Globus pallidus (tissue), 1 donor: ENCODE measurements at regions not wholly inside any gene's neighbourhood (a gene's known extent, or its start where the extent isn't known, plus 50 kb on each side); places are given as distances from the start of the nearest gene placed in this dataset.

Experiments used
- DNase-seq: peaks from one replicate; pipeline ENCODE4 v3.0.0-alpha.2; 2015; ENCODE audit warnings: low spot score

GRCh38 chr4:161132715-161133425, 1030.9 kb downstream of the FSTL5 start:
- DNase-seq = no peak

DNA sequence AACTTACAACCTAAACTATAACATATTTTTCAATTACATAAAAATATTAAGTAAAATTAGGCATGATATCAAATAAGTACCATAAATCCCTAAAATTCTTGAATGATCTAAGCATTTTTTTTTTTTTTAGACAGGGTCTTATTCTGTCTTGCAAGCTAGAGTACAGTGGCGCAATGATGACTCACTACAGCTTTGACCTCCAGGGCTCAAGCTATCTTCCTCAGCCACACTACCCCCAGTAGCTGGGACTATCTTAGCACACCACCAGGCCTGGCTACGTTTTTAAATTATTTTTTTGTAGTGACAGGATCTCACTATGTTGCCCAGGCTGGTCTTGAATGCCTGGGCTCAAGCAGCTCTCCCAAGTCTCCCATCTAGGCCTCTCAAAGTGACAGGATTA, 1042.3 kb downstream of the FSTL5 start:
- DNase-seq = no peak

GRCh38 chr4:161101881-161102280, 1061.9 kb downstream of the FSTL5 start:
- DNase-seq = no peak

DNA sequence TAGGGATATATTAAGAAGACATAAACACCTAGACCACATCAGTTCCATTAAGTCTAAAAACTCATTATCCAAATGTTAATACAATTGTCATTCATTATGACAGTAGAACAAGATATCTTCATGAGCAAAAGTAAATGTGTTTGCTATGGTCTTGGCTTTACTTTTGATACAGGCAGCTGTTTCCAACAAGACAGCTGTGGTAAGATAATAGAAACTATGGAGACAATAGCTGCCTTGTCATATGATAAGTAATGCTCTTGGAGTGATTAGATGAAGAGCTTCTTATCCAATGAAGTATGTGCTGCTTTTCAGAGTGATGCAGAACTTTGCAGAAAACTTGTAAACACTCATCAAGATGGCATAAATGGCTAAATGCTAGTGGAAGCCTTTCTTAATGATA, 1066.0 kb downstream of the FSTL5 start:
- DNase-seq = no peak

DNA sequence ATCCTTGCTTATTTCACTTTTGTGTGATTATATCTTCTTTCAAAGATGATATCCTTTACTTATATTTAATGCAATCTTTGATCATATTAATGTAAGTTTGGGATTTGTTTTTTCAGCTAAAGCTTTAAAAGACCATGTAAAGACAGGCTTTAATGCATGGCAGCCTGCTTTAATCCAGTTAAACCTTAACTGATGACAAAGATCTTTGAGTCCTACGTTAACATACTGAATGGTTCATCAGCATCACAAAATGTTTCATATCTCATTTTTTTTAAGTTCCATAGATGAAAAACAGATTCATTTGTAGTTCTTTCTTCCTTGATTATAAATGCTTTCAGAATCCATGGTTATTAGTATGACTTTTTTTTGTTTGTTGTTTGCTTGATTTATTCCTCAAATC, 1102.8 kb downstream of the FSTL5 start:
- no peak for DNase-seq
